Vagina (tissue), 2 donors: ENCODE measurements at regions not wholly inside any gene's neighbourhood (a gene's known extent, or its start where the extent isn't known, plus 50 kb on each side); places are given as distances from the start of the nearest gene placed in this dataset.
"Not testable (repeated sequence)": the region's sequence is repeated elsewhere in the genome, so short reads cannot be mapped to it uniquely, and the experiment has no call there.

Source experiments
- DNase-seq, 2 donors: peaks; one replicate each; pipeline ENCODE4 v3.0.0-alpha.2; 2017; ENCODE audit errors: extremely low spot score in 2 of 2
- H3K27ac ChIP-seq: fragments of 200-600 bp; sonication (generic); one replicate; pipeline ENCODE4 v1.5.1; 2019
- H3K27me3 ChIP-seq: fragments of 200-600 bp; sonication (generic); one replicate; pipeline ENCODE4 v1.5.1; 2019
- H3K36me3 ChIP-seq, 2 donors: fragments of 200-600 bp; sonication (generic); one replicate each; pipeline ENCODE4 v1.5.1; 2017 to 2019
- H3K4me1 ChIP-seq: fragments of 200-600 bp; sonication (generic); one replicate; pipeline ENCODE4 v1.5.1; 2019
- H3K4me3 ChIP-seq, 2 donors: fragments of 200-600 bp; sonication (generic); 1 replicate in 1 of 2; 2 replicates in 1 of 2; pipeline ENCODE4 v1.5.1; 2016 to 2019
- H3K9me3 ChIP-seq: fragments of 200-600 bp; sonication (generic); one replicate; pipeline ENCODE4 v1.5.1; 2019
- CTCF ChIP-seq, 3 experiments: fragments of 450-650 bp in 2 of 3; fragments of 200-600 bp in 1 of 3; sonication (generic) in 1 of 3; IDR thresholded peaks; one replicate each; pipeline ENCODE4 v1.5.1; 2017 to 2019; ENCODE audit warnings: antibody characterized with exemption in 3 of 3, mild to moderate bottlenecking in 2 of 3, moderate library complexity in 2 of 3
- POLR2A ChIP-seq, 2 donors: fragments of 450-650 bp; IDR thresholded peaks; one replicate each; pipeline ENCODE4 v1.6.1; 2017; ENCODE audit warnings: antibody characterized with exemption in 2 of 2, mild to moderate bottlenecking in 2 of 2, moderate library complexity in 2 of 2
- POLR2AphosphoS5 ChIP-seq, 2 donors: sonication (generic); formaldehyde crosslinking; IDR thresholded peaks; one replicate each; pipeline ENCODE4 v1.9.0; 2017; ENCODE audit warnings: antibody characterized with exemption in 2 of 2, mild to moderate bottlenecking in 2 of 2, low read depth in 1 of 2; ENCODE audit not compliant: insufficient read depth in 1 of 2
- intact Hi-C: fragments of 100-400 bp; cut with DNase I; formaldehyde crosslinking; loops from one replicate; pipeline ENCODE4 v1.15.1; 2023

GRCh38 chr13:23098161-23098907 lies 82.4 kb upstream of the SGCG start:
- no peaks in the 10 kb centered on the region for H3K36me3 ChIP-seq
- TF ChIP-seq CTCF (IDR thresholded peaks at IDR 0.05): no peak
- TF ChIP-seq POLR2A (IDR thresholded peaks at IDR 0.05): no peak
- no peak for TF ChIP-seq POLR2AphosphoS5 (IDR thresholded peaks at IDR 0.05; ENCODE audit: insufficient read depth in 1 of 2, low read depth in 1 of 2)
- no peak overlapping the region for H3K4me3 ChIP-seq
- no peaks in the 10 kb centered on the region for H3K4me1 ChIP-seq
- H3K27ac ChIP-seq: no peak overlapping the region
- H3K9me3 ChIP-seq: no peaks in the 10 kb centered on the region
- intact Hi-C loops: no loop called here
- no peak for DNase-seq
- H3K27me3 ChIP-seq: no peaks in the 10 kb centered on the region

- no peak for DNase-seq
- TF ChIP-seq POLR2AphosphoS5 (IDR thresholded peaks at IDR 0.05; ENCODE audit: insufficient read depth in 1 of 2, low read depth in 1 of 2) (no peak), CTCF (IDR thresholded peaks at IDR 0.05) (no peak), POLR2A (IDR thresholded peaks at IDR 0.05) (no peak)
- no peaks in the 10 kb centered on the region for H3K27me3 ChIP-seq
- no peaks in the 10 kb centered on the region for H3K4me1 ChIP-seq
- no peak overlapping the region for H3K27ac ChIP-seq
- intact Hi-C loops: no loop called here
- H3K9me3 ChIP-seq: no peaks in the 10 kb centered on the region
- no peak overlapping the region for H3K4me3 ChIP-seq
- no peaks in the 10 kb centered on the region for H3K36me3 ChIP-seq
Observed at GRCh38 chr13:23105051-23105450, 75.7 kb upstream of the SGCG start.

GRCh38 chr13:23107665-23108064 lies 73.1 kb upstream of the SGCG start:
- H3K9me3 ChIP-seq: no peaks in the 10 kb centered on the region
- DNase-seq: no peak
- no peak overlapping the region for H3K27ac ChIP-seq
- TF ChIP-seq POLR2A (IDR thresholded peaks at IDR 0.05) (no peak), POLR2AphosphoS5 (IDR thresholded peaks at IDR 0.05; ENCODE audit: insufficient read depth in 1 of 2, low read depth in 1 of 2) (no peak), CTCF (IDR thresholded peaks at IDR 0.05) (no peak)
- H3K27me3 ChIP-seq: no peaks in the 10 kb centered on the region
- H3K4me3 ChIP-seq: no peak overlapping the region
- H3K36me3 ChIP-seq: no peaks in the 10 kb centered on the region
- intact Hi-C loops: no loop called here
- no peaks in the 10 kb centered on the region for H3K4me1 ChIP-seq

GRCh38 chr13:23119131-23119530 lies 61.6 kb upstream of the SGCG start:
- Histone ChIP-seq H3K36me3 (no peaks in the 10 kb centered on the region), H3K4me3 (no peak overlapping the region), H3K4me1 (no peaks in the 10 kb centered on the region), H3K27me3 (no peaks in the 10 kb centered on the region), H3K27ac (no peak overlapping the region), H3K9me3 (no peaks in the 10 kb centered on the region)
- no peak for DNase-seq
- intact Hi-C loops: no loop called here
- TF ChIP-seq POLR2AphosphoS5 (IDR thresholded peaks at IDR 0.05; ENCODE audit: insufficient read depth in 1 of 2, low read depth in 1 of 2) (no peak), CTCF (IDR thresholded peaks at IDR 0.05) (no peak), POLR2A (IDR thresholded peaks at IDR 0.05) (no peak)

- H3K9me3 ChIP-seq, H3K27ac ChIP-seq, H3K4me3 ChIP-seq, H3K4me1 ChIP-seq, intact Hi-C loops, DNase-seq, H3K36me3 ChIP-seq, H3K27me3 ChIP-seq: not testable (repeated sequence)
Observed at GRCh38 chr13:23127540-23127939, 53.2 kb upstream of the SGCG start.
